ENCODE measurements at regions not wholly inside any gene's neighbourhood (a gene's known extent, or its start where the extent isn't known, plus 50 kb on each side); places are given as distances from the start of the nearest gene placed in this dataset.

DNA sequence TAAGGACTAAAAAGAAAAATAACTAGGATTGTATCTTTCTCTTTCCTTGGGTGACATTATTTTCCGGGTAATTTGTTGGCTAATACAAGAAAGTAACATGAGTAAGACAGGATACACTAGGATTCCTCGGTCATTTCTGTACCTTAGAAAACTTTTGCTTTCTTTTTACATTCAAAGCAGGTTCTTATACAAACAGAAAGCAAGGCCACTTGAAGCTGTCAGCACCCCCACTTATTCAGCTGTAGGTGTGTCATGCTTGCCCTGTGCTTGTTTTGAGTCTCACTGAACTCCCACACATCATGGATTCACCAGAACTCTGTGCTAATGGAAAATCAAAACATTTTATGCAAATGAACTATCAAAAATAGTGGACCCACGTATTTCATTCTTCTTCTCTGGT lies 266.8 kb upstream of the CLEC14A start:
- Histone ChIP-seq H4K20me1 (replicated peaks in 1 of 2; ENCODE audit: control insufficient read depth in 1 of 2, insufficient read depth in 2 of 2, low read length in 2 of 2) (no peaks in the 10 kb centered on the region), H3K18ac (ENCODE audit: extremely low read depth, low read length) (no peak overlapping the region), H3K9me3 (ENCODE audit: insufficient read depth in 2 of 2, low read depth in 1 of 2, low read length in 1 of 2) (no peaks in the 10 kb centered on the region), H3K9ac (replicated peaks in 1 of 4; ENCODE audit: extremely low read depth in 1 of 4, low read depth in 3 of 4, low read length in 3 of 4) (no peak overlapping the region), H4K5ac (ENCODE audit: insufficient read length, low read depth, low read length) (no peak overlapping the region), H3K79me1 (ENCODE audit: low read depth, low read length) (no peaks in the 10 kb centered on the region), H3K4me1 (replicated peaks in 1 of 4; ENCODE audit: control insufficient read depth in 3 of 4, insufficient read depth in 4 of 4, low read length in 3 of 4) (peaks cover 3 to 6% (median 4%) of the 10 kb centered on the region in 4 experiments; a peak in 4 of 7 replicates), H3K4ac (replicated peaks; ENCODE audit: insufficient read length, low read depth, low read length) (no peak overlapping the region), H3K4me3 (ENCODE audit: extremely low read depth in 1 of 4, insufficient read depth in 2 of 4, low read depth in 3 of 4, low read length in 4 of 4) (no peak overlapping the region), H2BK120ac (replicated peaks; ENCODE audit: low read depth, low read length) (no peak overlapping the region), H2BK20ac (ENCODE audit: low read length) (no peak overlapping the region), H3K4me2 (ENCODE audit: insufficient read depth in 1 of 2, low read depth in 2 of 2, low read length in 2 of 2) (no peak overlapping the region), H4K91ac (replicated peaks; ENCODE audit: insufficient read length, low read length) (no peak overlapping the region), H3K14ac (ENCODE audit: insufficient read length) (no peak overlapping the region), H3K27me3 (replicated peaks in 1 of 4; ENCODE audit: control insufficient read depth in 3 of 4, extremely low read depth in 1 of 4, insufficient read depth in 3 of 4, low read length in 3 of 4) (no peaks in the 10 kb centered on the region), H2BK12ac (ENCODE audit: low read depth, low read length) (no peak overlapping the region), H2BK15ac (ENCODE audit: low read length) (no peak overlapping the region), H3K36me3 (ENCODE audit: control insufficient read depth in 2 of 4, insufficient read depth in 4 of 4, low read length in 3 of 4) (no peaks in the 10 kb centered on the region), H2AFZ (ENCODE audit: low read length) (no peak overlapping the region), H4K8ac (ENCODE audit: extremely low read depth, insufficient read depth, low read length) (no peak overlapping the region), H3K23me2 (ENCODE audit: low read depth, low read length) (no peaks in the 10 kb centered on the region), H3K23ac (ENCODE audit: insufficient read length) (no peak overlapping the region), H2AK5ac (ENCODE audit: low read depth, low read length) (no peak overlapping the region), H3K79me2 (ENCODE audit: control insufficient read depth in 1 of 2, insufficient read depth in 2 of 2, low read length in 2 of 2) (no peaks in the 10 kb centered on the region), H2BK5ac (ENCODE audit: low read depth, low read length) (no peak overlapping the region), H3K56ac (replicated peaks; ENCODE audit: insufficient read length, low read depth, low read length) (no peak overlapping the region), H3K27ac (ENCODE audit: low read depth, low read length) (no peak overlapping the region)
- ChIA-PET POLR2A (ENCODE audit: partially characterized antibody) (no interaction called here), CTCF (ENCODE audit: partially characterized antibody) (no interaction called here)
- no peak for FAIRE-seq
- 90% methylated on average over 3 of the region's 3 CpGs; no CpG with 5 or more reads in 1 of the 2 experiments for WGBS, 2 experiments (ENCODE audit: extremely low coverage in 1 of 2, insufficient coverage in 1 of 2, insufficient read length in 1 of 2, insufficient replicate concordance in 2 of 2, low coverage in 1 of 2, low lambda C conversion rate in 2 of 2, missing lambda C conversion rate in 1 of 2)
- DNase-seq (ENCODE audit: low read depth in 1 of 2, low spot score in 2 of 2), result no peak
- TF ChIP-seq HDAC2 (IDR thresholded peaks at IDR 0.05; ENCODE audit: borderline replicate concordance in 1 of 2, low read depth in 2 of 2, low read length in 2 of 2), result no peak
- TF ChIP-seq TCF12 (IDR thresholded peaks at IDR 0.05; ENCODE audit: low read depth, low read length), result no peak
- no peak for TF ChIP-seq PHF8 (conservative IDR thresholded peaks at IDR 0.05; ENCODE audit: low read depth, low read length)
- no peak for TF ChIP-seq MAX (IDR thresholded peaks at IDR 0.05)
- no peak for TF ChIP-seq HDAC6 (IDR thresholded peaks at IDR 0.05; ENCODE audit: low read depth, low read length)

Measured in H1 (cell line).